Effector memory CD8-positive, alpha-beta T cell (primary cell): ENCODE measurements at regions not wholly inside any gene's neighbourhood (a gene's known extent, or its start where the extent isn't known, plus 50 kb on each side); places are given as distances from the start of the nearest gene placed in this dataset.

ENCODE experiments used
- ATAC-seq: fragments of 150-1000 bp; cut with Tn5 transposase; replicated peaks from 2 replicates; pipeline ENCODE4 v1.10.0; 2021; ENCODE audit warnings: mild to moderate bottlenecking, moderate library complexity
- DNase-seq, 3 experiments: peaks; one replicate each; pipeline ENCODE4 v3.0.0; 2021
- H3K27ac Mint-ChIP-seq, 2 donors: one replicate each; pipeline ENCODE4 v1.8.0; 2022; ENCODE audit warnings: mild to moderate bottlenecking in 2 of 2, mixed read lengths in 2 of 2, moderate library complexity in 2 of 2
- H3K27me3 Mint-ChIP-seq, 2 donors: one replicate each; pipeline ENCODE4 v1.8.0; 2022; ENCODE audit warnings: mixed read lengths in 2 of 2
- H3K36me3 Mint-ChIP-seq: one replicate; pipeline ENCODE4 v1.8.0; 2022; ENCODE audit warnings: mild to moderate bottlenecking, moderate library complexity, mixed read lengths; ENCODE audit not compliant: insufficient read depth
- H3K4me1 Mint-ChIP-seq, 2 donors: one replicate each; pipeline ENCODE4 v1.8.0; 2022; ENCODE audit warnings: low read depth in 2 of 2, mixed read lengths in 2 of 2
- H3K4me3 Mint-ChIP-seq, 2 donors: one replicate each; pipeline ENCODE4 v1.8.0; 2022; ENCODE audit warnings: mild to moderate bottlenecking in 2 of 2, mixed read lengths in 2 of 2, moderate library complexity in 2 of 2
- H3K9me3 Mint-ChIP-seq, 2 donors: one replicate each; pipeline ENCODE4 v1.8.0; 2022; ENCODE audit warnings: mixed read lengths in 2 of 2

- H3K36me3 Mint-ChIP-seq = no peaks in the 10 kb centered on the region
- no peak for DNase-seq
- no peaks in the 10 kb centered on the region for H3K4me1 Mint-ChIP-seq
Observed at GRCh38 chr11:127238321-127238720, 237.8 kb upstream of the KIRREL3 start.

GRCh38 chr11:127236776-127237175 lies 236.2 kb upstream of the KIRREL3 start:
- Mint-ChIP-seq H3K36me3 (no peaks in the 10 kb centered on the region), H3K4me3 (no peak overlapping the region), H3K27me3 (no peaks in the 10 kb centered on the region), H3K4me1 (no peaks in the 10 kb centered on the region), H3K27ac (no peak overlapping the region), H3K9me3 (no peaks in the 10 kb centered on the region)
- ATAC-seq = no peak
- DNase-seq = no peak

More at GRCh38 chr11:127238321-127238720, 237.8 kb upstream of the KIRREL3 start:
- Mint-ChIP-seq H3K4me3 (no peak overlapping the region), H3K27ac (no peak overlapping the region), H3K9me3 (no peaks in the 10 kb centered on the region), H3K27me3 (no peaks in the 10 kb centered on the region)
- no peak for ATAC-seq

- Mint-ChIP-seq H3K36me3 (peaks cover 2% of the 10 kb centered on the region), H3K27ac (no peak overlapping the region), H3K4me1 (no peaks in the 10 kb centered on the region), H3K4me3 (no peak overlapping the region), H3K9me3 (peaks cover 0 to 1% of the 10 kb centered on the region in 2 donors), H3K27me3 (no peaks in the 10 kb centered on the region)
- DNase-seq = no peak
- no peak for ATAC-seq
Observed at GRCh38 chr11:127233998-127234397, 233.4 kb upstream of the KIRREL3 start.

- H3K4me3 Mint-ChIP-seq = no peak overlapping the region
- no peaks in the 10 kb centered on the region for H3K4me1 Mint-ChIP-seq
- peaks cover 2% of the 10 kb centered on the region for H3K36me3 Mint-ChIP-seq
- no peak for ATAC-seq
- H3K9me3 Mint-ChIP-seq = peaks cover 0 to 1% of the 10 kb centered on the region in 2 donors
- H3K27me3 Mint-ChIP-seq = no peaks in the 10 kb centered on the region
- no peak overlapping the region for H3K27ac Mint-ChIP-seq
- no peak for DNase-seq
Observed at GRCh38 chr11:127230392-127230791, 229.8 kb upstream of the KIRREL3 start.

GRCh38 chr11:127226949-127227348 lies 226.4 kb upstream of the KIRREL3 start:
- Mint-ChIP-seq H3K4me3 (no peak overlapping the region), H3K9me3 (peaks cover 1 to 7% of the 10 kb centered on the region in 2 donors), H3K27me3 (no peaks in the 10 kb centered on the region), H3K36me3 (peaks cover 2% of the 10 kb centered on the region), H3K27ac (no peak overlapping the region), H3K4me1 (no peaks in the 10 kb centered on the region)
- DNase-seq = no peak
- ATAC-seq = no peak

- no peak for DNase-seq
- Mint-ChIP-seq H3K27ac (no peak overlapping the region), H3K4me3 (no peak overlapping the region), H3K4me1 (no peaks in the 10 kb centered on the region), H3K9me3 (peaks cover 1 to 9% of the 10 kb centered on the region in 2 donors), H3K27me3 (no peaks in the 10 kb centered on the region), H3K36me3 (peaks cover 2% of the 10 kb centered on the region)
- no peak for ATAC-seq
Observed at GRCh38 chr11:127226380-127226779, 225.8 kb upstream of the KIRREL3 start.

- Mint-ChIP-seq H3K9me3 (peaks cover 3 to 14% of the 10 kb centered on the region in 2 donors), H3K27ac (no peak overlapping the region), H3K4me3 (no peak overlapping the region), H3K4me1 (no peaks in the 10 kb centered on the region), H3K27me3 (no peaks in the 10 kb centered on the region), H3K36me3 (peaks cover 2% of the 10 kb centered on the region)
- no peak for ATAC-seq
- DNase-seq = no peak
Observed at GRCh38 chr11:127225619-127226018, 225.0 kb upstream of the KIRREL3 start.

GRCh38 chr11:127224276-127224675 lies 223.7 kb upstream of the KIRREL3 start:
- Mint-ChIP-seq H3K9me3 (peaks cover 2 to 14% of the 10 kb centered on the region in 2 donors), H3K36me3 (no peaks in the 10 kb centered on the region), H3K27me3 (no peaks in the 10 kb centered on the region), H3K27ac (no peak overlapping the region), H3K4me1 (no peaks in the 10 kb centered on the region), H3K4me3 (no peak overlapping the region)
- ATAC-seq (no peak), DNase-seq (no peak)

GRCh38 chr11:127223633-127224032 lies 223.1 kb upstream of the KIRREL3 start:
- DNase-seq (no peak), ATAC-seq (no peak)
- Mint-ChIP-seq H3K4me1 (no peaks in the 10 kb centered on the region), H3K36me3 (no peaks in the 10 kb centered on the region), H3K27me3 (no peaks in the 10 kb centered on the region), H3K27ac (no peak overlapping the region), H3K9me3 (peaks cover 2 to 14% of the 10 kb centered on the region in 2 donors), H3K4me3 (no peak overlapping the region)

- ATAC-seq = no peak
- H3K9me3 Mint-ChIP-seq = peaks cover 2 to 14% of the 10 kb centered on the region in 2 donors
Observed at GRCh38 chr11:127223026-127223425, 222.5 kb upstream of the KIRREL3 start.

GRCh38 chr11:127219704-127220103 lies 219.1 kb upstream of the KIRREL3 start:
- ATAC-seq (no peak), DNase-seq (no peak)
- no peak overlapping the region for H3K4me3 Mint-ChIP-seq
- no peak overlapping the region for H3K27ac Mint-ChIP-seq
- no peaks in the 10 kb centered on the region for H3K36me3 Mint-ChIP-seq
- H3K9me3 Mint-ChIP-seq = peaks cover 2 to 14% of the 10 kb centered on the region in 2 donors
- H3K4me1 Mint-ChIP-seq = no peaks in the 10 kb centered on the region
- no peaks in the 10 kb centered on the region for H3K27me3 Mint-ChIP-seq

More at GRCh38 chr11:127223026-127223425, 222.5 kb upstream of the KIRREL3 start:
- H3K4me1 Mint-ChIP-seq = no peaks in the 10 kb centered on the region
- H3K36me3 Mint-ChIP-seq = no peaks in the 10 kb centered on the region
- DNase-seq = no peak
- no peak overlapping the region for H3K4me3 Mint-ChIP-seq
- H3K27me3 Mint-ChIP-seq = no peaks in the 10 kb centered on the region
- H3K27ac Mint-ChIP-seq = no peak overlapping the region

GRCh38 chr11:127218275-127218608 lies 217.7 kb upstream of the KIRREL3 start:
- no peaks in the 10 kb centered on the region for H3K36me3 Mint-ChIP-seq

GRCh38 chr11:127217452-127218274 lies 217.1 kb upstream of the KIRREL3 start:
- no peak overlapping the region for H3K4me3 Mint-ChIP-seq
- peaks cover 6 to 7% of the 10 kb centered on the region in 2 donors for H3K9me3 Mint-ChIP-seq
- H3K27ac Mint-ChIP-seq = no peak overlapping the region
- no peak for DNase-seq
- no peaks in the 10 kb centered on the region for H3K4me1 Mint-ChIP-seq
- ATAC-seq = no peak
- H3K36me3 Mint-ChIP-seq = no peaks in the 10 kb centered on the region
- H3K27me3 Mint-ChIP-seq = no peaks in the 10 kb centered on the region

More at GRCh38 chr11:127218275-127218608, 217.7 kb upstream of the KIRREL3 start:
- Mint-ChIP-seq H3K4me1 (no peaks in the 10 kb centered on the region), H3K27ac (no peak overlapping the region), H3K27me3 (no peaks in the 10 kb centered on the region), H3K9me3 (peaks cover 6 to 7% of the 10 kb centered on the region in 2 donors), H3K4me3 (no peak overlapping the region)
- no peak for ATAC-seq
- no peak for DNase-seq

- DNase-seq = no peak
- H3K4me1 Mint-ChIP-seq = no peaks in the 10 kb centered on the region
- no peak overlapping the region for H3K4me3 Mint-ChIP-seq
- no peaks in the 10 kb centered on the region for H3K27me3 Mint-ChIP-seq
- H3K27ac Mint-ChIP-seq = no peak overlapping the region
- H3K9me3 Mint-ChIP-seq = peaks cover 11 to 17% of the 10 kb centered on the region in 2 donors
- H3K36me3 Mint-ChIP-seq = no peaks in the 10 kb centered on the region
- ATAC-seq = no peak
Observed at GRCh38 chr11:127205688-127206217, 205.2 kb upstream of the KIRREL3 start.
